Right renal pelvis (tissue), 4 donors: ENCODE measurements at regions not wholly inside any gene's neighbourhood (a gene's known extent, or its start where the extent isn't known, plus 50 kb on each side); places are given as distances from the start of the nearest gene placed in this dataset.
"Not testable (repeated sequence)": the region's sequence is repeated elsewhere in the genome, so short reads cannot be mapped to it uniquely, and the experiment has no call there.

ENCODE experiments used
- DNase-seq, 4 donors: peaks; one replicate each; pipeline ENCODE4 v3.0.0-alpha.2; 2013; ENCODE audit warnings: low read depth in 4 of 4, low spot score in 3 of 4, missing footprints in 1 of 4

- no peak for DNase-seq
These were observed 627.2 kb downstream of the ISL1 start for GRCh38 chr5:52010454-52010853.

- no peak for DNase-seq
These were observed 630.3 kb downstream of the ISL1 start for GRCh38 chr5:52013523-52013922.

DNA sequence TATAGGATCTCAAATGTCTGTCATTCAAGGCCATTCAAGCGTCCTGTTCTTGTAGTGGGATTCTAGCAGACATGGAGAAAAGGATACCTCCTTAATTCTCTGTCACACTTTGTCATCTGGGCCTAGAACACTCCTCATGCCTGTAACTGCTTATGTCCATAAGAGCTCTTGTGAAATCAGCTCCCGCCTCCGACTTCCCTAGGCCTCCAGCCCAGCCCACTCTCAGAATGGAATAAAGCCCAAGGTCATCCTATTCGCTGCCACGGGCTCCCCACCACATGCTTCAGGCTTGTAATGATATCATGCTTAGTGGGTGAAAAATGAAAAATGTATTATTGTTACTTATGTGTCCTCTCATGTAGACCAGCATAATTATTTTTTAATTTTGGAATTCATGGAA is 632.5 kb downstream of the ISL1 start:
- DNase-seq, result no peak

- DNase-seq, result no peak
These were observed 634.3 kb downstream of the ISL1 start for GRCh38 chr5:52017567-52017966.

DNA sequence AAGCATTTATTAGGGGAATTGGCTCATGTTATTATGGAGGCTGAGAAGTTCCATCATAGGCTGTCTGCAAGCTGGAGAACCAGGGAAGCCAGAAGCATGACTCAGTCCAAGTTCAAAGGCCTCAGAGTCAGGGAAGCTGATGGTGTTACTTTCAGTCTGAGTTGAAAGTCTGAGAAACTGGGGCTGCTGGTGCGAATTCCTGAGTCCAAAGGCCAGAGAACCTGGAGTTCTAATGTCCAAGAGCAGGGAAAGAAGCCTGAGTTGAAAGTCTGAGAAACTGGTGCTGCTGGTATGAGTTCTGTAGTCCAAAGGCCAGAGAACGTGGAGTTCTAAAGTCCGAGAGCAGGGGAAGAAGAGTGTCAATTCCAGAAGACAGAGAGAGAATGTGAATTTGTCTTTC is 641.1 kb downstream of the ISL1 start:
- no peak for DNase-seq

DNA sequence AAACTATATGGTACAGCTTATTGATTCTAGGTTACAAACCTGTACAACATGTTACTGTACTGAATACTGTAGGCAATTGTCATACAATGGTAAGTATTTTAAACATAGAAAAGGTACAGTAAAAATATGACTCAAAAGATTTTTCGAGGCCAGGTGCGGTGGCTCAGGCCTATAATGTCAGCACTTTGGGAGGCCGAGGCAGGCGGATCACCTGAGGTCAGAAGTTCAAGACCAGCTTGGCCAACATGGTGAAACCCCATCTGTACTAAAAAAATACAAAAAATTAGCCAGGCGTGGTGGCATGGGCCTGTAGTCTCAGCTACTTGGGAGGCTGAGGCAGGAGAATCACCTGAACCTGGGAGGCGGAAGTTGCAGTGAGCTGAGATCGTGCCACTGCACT is 646.6 kb downstream of the ISL1 start:
- DNase-seq, result not testable (repeated sequence)

GRCh38 chr5:52041842-52042241 is 658.6 kb downstream of the ISL1 start:
- DNase-seq, result no peak

GRCh38 chr5:52043137-52043536 is 659.9 kb downstream of the ISL1 start:
- DNase-seq, result no peak

DNA sequence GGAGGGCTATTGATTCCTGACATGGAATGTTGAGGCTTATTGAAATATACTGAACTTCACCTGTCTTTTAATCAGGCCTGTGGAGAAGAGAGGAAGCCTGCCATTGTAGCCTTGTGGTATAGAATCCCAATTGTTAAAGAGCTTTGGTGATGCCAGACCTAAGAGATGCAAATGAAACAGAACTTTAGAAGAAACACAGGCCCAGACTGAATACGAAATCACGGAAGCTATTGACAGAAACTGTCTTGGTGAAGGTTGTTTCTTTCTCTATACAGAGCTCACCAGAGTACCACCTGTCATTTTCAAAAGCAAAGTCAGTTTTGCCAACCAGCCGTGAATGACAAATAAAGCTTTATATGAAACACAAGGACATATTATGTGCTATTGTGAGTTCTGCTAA is 660.3 kb downstream of the ISL1 start:
- no peak for DNase-seq

DNA sequence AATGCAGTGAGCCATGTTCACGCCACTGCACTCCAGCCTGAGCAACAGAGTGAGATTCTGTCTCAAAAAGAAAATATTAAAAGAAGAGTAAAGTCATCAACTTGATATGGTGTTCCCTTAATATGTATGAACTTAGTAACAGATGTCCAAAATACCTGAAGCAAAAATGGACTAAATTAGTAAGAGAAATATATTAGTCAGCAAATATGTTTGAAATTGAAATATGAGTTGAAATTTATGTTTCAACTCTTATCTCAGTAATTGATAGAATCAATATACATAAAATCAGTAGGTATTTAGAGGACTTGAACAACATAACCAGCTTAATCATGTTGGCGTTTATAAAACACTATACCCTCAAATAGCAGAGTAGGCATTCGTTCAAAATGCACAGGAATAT is 668.5 kb downstream of the ISL1 start:
- no peak for DNase-seq

- DNase-seq, result no peak
These were observed 679.9 kb downstream of the ISL1 start for GRCh38 chr5:52063186-52063585.

- no peak for DNase-seq
These were observed 681.9 kb downstream of the ISL1 start for GRCh38 chr5:52065182-52065581.

DNA sequence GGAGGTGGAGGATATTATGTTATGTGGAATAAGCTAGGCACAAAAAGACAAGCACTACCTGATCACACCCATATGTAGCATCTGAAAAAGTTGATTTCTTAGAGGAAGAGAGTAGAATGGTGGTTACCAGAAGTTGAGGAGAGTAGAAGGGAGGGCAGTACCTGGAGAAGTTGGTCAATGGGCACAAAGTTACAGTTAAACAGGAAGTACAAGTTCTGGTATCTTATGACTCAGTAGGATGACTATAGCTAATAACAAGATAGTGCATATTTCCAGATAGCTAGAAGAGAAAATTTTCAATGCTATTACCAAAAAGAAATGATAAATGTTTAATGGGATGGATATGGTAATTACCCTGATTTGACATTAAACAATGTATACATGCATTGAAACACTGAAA is 686.7 kb downstream of the ISL1 start:
- no peak for DNase-seq

GRCh38 chr5:52073993-52074689 is 690.9 kb downstream of the ISL1 start:
- DNase-seq, result no peak

DNA sequence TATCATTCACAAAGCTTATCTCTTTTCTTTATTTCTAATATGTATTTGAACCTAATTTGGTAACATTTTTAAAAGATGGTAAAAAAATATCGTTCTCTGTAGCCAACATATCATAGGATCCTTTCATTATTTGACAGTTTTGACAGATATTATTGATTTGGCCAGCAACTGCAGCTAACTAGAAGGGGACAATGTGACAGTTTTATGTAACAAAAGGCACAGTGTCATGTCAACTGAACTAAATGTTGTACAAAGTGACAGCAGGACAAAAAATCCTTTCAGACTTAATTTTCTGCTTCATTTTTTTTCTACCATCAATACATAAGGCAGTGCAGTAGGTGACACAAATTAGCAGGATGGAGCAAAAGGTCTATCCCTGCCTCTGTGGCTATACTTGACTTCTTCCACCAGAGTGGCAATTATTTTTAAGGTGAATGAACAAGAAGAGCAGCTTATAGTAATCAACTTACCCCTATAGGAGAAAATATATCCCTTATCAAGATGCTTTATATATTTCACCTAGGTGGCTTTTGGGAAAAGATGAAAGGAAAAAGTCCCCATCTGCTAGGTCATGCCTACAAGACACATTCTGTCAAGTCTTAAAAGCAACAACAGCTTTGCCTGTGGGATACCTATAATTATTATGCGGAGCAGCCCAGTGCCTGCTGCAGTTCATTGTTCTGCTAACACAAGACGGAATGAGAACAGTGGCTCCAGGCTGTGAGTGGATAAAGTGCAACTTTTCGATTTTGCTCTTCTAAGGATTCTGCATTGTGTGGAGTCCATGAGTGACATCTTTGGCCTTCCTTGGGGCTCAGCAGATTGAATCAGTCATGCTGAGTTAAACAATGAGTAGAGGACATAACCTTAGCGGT is 694.9 kb downstream of the ISL1 start:
- no peak for DNase-seq

GRCh38 chr5:52102311-52102710 is 685.4 kb upstream of the ITGA1 start:
- DNase-seq, result not testable (repeated sequence)

DNA sequence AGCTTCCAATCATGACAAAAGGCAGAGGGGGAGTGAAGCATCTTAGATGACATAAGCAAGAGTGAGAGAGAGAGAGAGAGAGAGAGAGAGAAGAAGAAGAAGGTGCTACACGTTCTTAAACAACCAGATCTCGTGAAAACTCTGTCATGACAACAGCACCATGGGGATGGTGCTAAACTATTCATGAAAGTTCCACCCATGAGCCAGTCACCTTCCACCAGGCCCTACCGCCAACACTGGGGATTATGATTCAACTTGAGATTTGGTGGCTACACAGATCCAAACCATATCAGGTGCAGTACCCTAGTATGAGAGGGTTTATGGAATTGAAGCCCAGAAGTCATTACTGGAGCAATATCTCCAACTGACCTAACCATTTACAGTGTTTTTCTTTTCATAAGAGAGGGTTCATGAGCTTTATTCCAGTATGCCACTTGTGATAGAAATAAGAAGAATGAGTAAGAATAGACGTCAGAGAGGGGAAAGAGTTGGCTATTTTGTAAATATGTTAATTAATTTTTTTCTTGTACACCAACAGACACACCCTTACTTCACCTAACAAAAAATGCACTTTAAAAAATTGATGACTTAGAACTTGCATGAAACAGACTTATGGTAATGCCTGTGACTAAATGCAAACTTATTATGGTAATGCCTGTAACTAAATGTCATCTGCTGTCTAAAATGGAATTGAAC is 680.4 kb upstream of the ITGA1 start:
- DNase-seq, result no peak

DNA sequence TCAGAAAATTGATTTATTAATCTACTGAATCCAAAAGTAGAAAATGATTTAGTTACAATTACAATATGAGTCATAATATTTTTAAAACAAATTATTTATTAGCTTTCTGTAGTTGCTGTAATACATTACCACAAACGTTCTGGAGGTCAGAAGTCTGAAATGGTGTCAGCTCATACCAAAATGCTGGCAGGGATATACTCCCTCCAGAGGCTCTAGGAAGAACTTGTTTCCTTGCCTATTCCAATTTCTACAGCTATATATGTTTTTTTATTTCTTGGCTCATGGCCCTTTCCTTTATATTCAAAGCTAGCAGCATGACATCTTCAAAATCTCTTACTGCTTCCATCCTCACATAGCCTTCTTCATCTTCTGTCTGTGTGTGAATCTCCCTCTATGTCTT is 667.9 kb upstream of the ITGA1 start:
- no peak for DNase-seq

DNA sequence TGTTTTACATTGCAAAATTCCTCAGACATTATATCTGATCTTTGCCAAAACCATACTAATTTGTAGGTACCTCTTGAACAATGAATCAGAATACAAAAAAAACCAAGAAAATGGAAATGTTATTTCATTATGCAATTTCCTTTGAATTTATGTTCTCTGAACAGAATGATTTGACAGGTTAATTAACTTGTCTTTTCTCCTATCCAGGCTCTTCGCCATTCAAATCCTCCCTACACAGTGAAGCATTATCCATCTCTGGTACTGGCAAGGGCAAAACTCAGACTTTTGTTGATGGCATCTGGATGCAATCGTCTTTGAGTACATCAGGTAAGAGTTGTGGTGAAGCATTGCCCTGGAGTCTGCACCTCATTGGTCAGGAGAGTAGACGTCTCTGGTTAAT is 655.7 kb upstream of the ITGA1 start:
- no peak for DNase-seq

GRCh38 chr5:52134013-52134650 is 653.6 kb upstream of the ITGA1 start:
- no peak for DNase-seq
